B cell (primary cell): ENCODE measurements at regions not wholly inside any gene's neighbourhood (a gene's known extent, or its start where the extent isn't known, plus 50 kb on each side); places are given as distances from the start of the nearest gene placed in this dataset.

Experiments used
- ATAC-seq: fragments of 200-7000 bp; cut with Tn5 transposase; one replicate; pipeline ENCODE4 v1.10.0; 2021; ENCODE audit warnings: low read depth, mild to moderate bottlenecking, moderate number of reproducible peaks, moderate library complexity
- CTCF ChIA-PET: fragments of 350-600 bp; sonication (Branson Sonifier 250); formaldehyde crosslinking; loops from one replicate; lab custom pipeline; 2021; ENCODE audit warnings: antibody characterized with exemption, inconsistent platforms; lab: Charles Lee
- POLR2A ChIA-PET: fragments of 350-600 bp; sonication (Branson Sonifier 250); formaldehyde crosslinking; loops from one replicate; lab custom pipeline; 2021; ENCODE audit warnings: antibody characterized with exemption; lab: Charles Lee
- DNase-seq: peaks from one replicate; pipeline ENCODE4 v3.0.0; 2013
- H2AFZ ChIP-seq: 2 replicates; pipeline ENCODE4 v1.6.1; 2012; ENCODE audit warnings: mild to moderate bottlenecking, low read depth, low read length; ENCODE audit not compliant: insufficient read depth, poor library complexity, severe bottlenecking
- H3K27ac ChIP-seq, 2 donors: 1 replicate in 1 of 2; 2 replicates in 1 of 2; pipeline ENCODE4 v1.5.1; 2012 to 2013; ENCODE audit warnings: low read length in 2 of 2, mild to moderate bottlenecking in 2 of 2, moderate library complexity in 1 of 2
- H3K27me3 ChIP-seq, 4 experiments: fragments of 200-600 bp in 1 of 4; sonication (generic) in 1 of 4; replicated peaks in 1 of 4; 1 replicate in 2 of 4; 2 replicates in 2 of 4; pipeline versions ENCODE4 v1.6.1 to v1.7.0; 2013 to 2016; ENCODE audit warnings: low read length in 3 of 4, mild to moderate bottlenecking in 2 of 4, mixed read lengths in 1 of 4, moderate library complexity in 1 of 4; ENCODE audit not compliant: insufficient read depth in 4 of 4, control insufficient read depth in 3 of 4; ENCODE audit errors: control extremely low read depth in 1 of 4
- H3K36me3 ChIP-seq, 2 experiments: replicated peaks in 1 of 2; 1 replicate in 1 of 2; 2 replicates in 1 of 2; pipeline versions ENCODE4 v1.6.1 to v1.7.1; 2013; ENCODE audit warnings: low read length in 1 of 2; ENCODE audit not compliant: insufficient read depth in 2 of 2, control insufficient read depth in 1 of 2; ENCODE audit errors: control extremely low read depth in 1 of 2, extremely low read depth in 1 of 2
- H3K4me1 ChIP-seq, 2 donors: fragments of 200-600 bp in 1 of 2; sonication (generic) in 1 of 2; 1 replicate in 1 of 2; 2 replicates in 1 of 2; pipeline versions ENCODE4 v1.5.1 to v1.6.1; 2013 to 2017; ENCODE audit warnings: low read length in 2 of 2; ENCODE audit not compliant: control insufficient read depth in 2 of 2, insufficient read depth in 2 of 2
- H3K4me2 ChIP-seq: replicated peaks from 2 replicates; pipeline ENCODE3; 2012; ENCODE audit warnings: mild to moderate bottlenecking, low read depth, low read length; ENCODE audit not compliant: poor library complexity, severe bottlenecking
- H3K4me3 ChIP-seq, 5 experiments: fragments of 200-600 bp in 1 of 5; sonication (generic) in 1 of 5; 1 replicate in 3 of 5; 2 replicates in 2 of 5; pipeline versions ENCODE4 v1.5.1 to v1.7.0; 2011 to 2016; ENCODE audit warnings: low read length in 4 of 5, mild to moderate bottlenecking in 4 of 5, low read depth in 2 of 5, control low read depth in 1 of 5, moderate library complexity in 1 of 5; ENCODE audit not compliant: insufficient read depth in 1 of 5; ENCODE audit errors: control extremely low read depth in 1 of 5, extremely low read depth in 1 of 5
- H3K79me2 ChIP-seq: fragments of 200-600 bp; sonication (generic); one replicate; pipeline ENCODE4 v1.6.0; 2016; ENCODE audit warnings: low read length; ENCODE audit not compliant: control insufficient read depth, insufficient read depth
- H3K9ac ChIP-seq: fragments of 200-600 bp; sonication (generic); 2 replicates; pipeline ENCODE4 v1.6.1; 2017; ENCODE audit warnings: mild to moderate bottlenecking, low read length, moderate library complexity
- H3K9me3 ChIP-seq, 3 donors: one replicate each; pipeline versions ENCODE4 v1.6.1 to v1.7.1; 2013; ENCODE audit warnings: low read length in 2 of 3; ENCODE audit not compliant: control insufficient read depth in 2 of 3, insufficient read depth in 1 of 3; ENCODE audit errors: control extremely low read depth in 1 of 3
- H4K20me1 ChIP-seq: 2 replicates; pipeline ENCODE4 v1.6.0; 2012; ENCODE audit warnings: mild to moderate bottlenecking, low read length; ENCODE audit not compliant: insufficient read depth, control insufficient read depth, poor library complexity, severe bottlenecking
- H3K27ac Mint-ChIP-seq: one replicate; pipeline ENCODE4 v1.8.0; 2021; ENCODE audit warnings: mixed read lengths
- H3K27me3 Mint-ChIP-seq: one replicate; pipeline ENCODE4 v1.8.0; 2021; ENCODE audit warnings: mixed read lengths
- H3K4me1 Mint-ChIP-seq: one replicate; pipeline ENCODE4 v1.8.0; 2021; ENCODE audit warnings: mixed read lengths
- H3K4me3 Mint-ChIP-seq: one replicate; pipeline ENCODE4 v1.8.0; 2021; ENCODE audit warnings: mixed read lengths
- H3K9me3 Mint-ChIP-seq: one replicate; pipeline ENCODE4 v1.8.0; 2022; ENCODE audit warnings: mixed read lengths; ENCODE audit not compliant: insufficient read depth
- EZH2 ChIP-seq: IDR thresholded peaks from 2 replicates; pipeline ENCODE4 v1.6.1; 2012; ENCODE audit warnings: borderline replicate concordance, low read depth, mild to moderate bottlenecking, moderate library complexity, low read length; ENCODE audit not compliant: insufficient read depth, poor library complexity, severe bottlenecking
- WGBS: methylation state at CpG from one replicate; pipeline ENCODE4 v1.1.5; 2013; ENCODE audit warnings: missing lambda C conversion rate; ENCODE audit not compliant: insufficient coverage; 5-methylcytosine and 5-hydroxymethylcytosine counted together
- intact Hi-C: fragments of 100-400 bp; cut with micrococcal nuclease; formaldehyde crosslinking; loops from one replicate; pipeline ENCODE4 v1.10.0; 2022
- TF ChIP-seq, protein P1 (sequence below): fragments of 200-600 bp; IDR thresholded peaks from one replicate; pipeline ENCODE4 v1.8.0; 2022; ENCODE audit warnings: antibody characterized with exemption, mild to moderate bottlenecking

DNA sequence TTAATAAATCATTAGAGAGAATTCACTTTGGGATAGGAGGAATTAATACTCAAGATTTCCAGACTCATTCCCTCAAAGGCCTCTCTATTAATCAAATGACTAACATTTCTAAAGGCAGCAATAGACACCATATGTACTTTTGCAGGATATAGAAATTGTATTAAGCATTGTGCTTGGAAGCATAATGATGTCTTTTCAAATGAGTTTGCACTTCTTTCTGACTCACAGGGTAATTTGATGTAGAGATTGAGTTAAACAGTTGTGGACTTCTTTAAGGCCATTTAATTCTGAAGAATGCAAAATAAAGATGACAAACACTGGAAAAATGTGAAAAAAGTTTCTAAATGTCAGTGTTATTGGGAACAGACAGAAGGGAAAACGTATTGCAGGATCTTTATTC, 63.4 kb upstream of the CSRP2 start:
- H4K20me1 ChIP-seq, result no peaks in the 10 kb centered on the region
- H3K27ac ChIP-seq, result no peak overlapping the region
- ATAC-seq (no peak), DNase-seq (no peak)
- H3K4me3 ChIP-seq, result no peak overlapping the region
- TF ChIP-seq, protein P1, sequence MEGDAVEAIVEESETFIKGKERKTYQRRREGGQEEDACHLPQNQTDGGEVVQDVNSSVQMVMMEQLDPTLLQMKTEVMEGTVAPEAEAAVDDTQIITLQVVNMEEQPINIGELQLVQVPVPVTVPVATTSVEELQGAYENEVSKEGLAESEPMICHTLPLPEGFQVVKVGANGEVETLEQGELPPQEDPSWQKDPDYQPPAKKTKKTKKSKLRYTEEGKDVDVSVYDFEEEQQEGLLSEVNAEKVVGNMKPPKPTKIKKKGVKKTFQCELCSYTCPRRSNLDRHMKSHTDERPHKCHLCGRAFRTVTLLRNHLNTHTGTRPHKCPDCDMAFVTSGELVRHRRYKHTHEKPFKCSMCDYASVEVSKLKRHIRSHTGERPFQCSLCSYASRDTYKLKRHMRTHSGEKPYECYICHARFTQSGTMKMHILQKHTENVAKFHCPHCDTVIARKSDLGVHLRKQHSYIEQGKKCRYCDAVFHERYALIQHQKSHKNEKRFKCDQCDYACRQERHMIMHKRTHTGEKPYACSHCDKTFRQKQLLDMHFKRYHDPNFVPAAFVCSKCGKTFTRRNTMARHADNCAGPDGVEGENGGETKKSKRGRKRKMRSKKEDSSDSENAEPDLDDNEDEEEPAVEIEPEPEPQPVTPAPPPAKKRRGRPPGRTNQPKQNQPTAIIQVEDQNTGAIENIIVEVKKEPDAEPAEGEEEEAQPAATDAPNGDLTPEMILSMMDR, result no peak
- no peak for TF ChIP-seq EZH2
- H3K9ac ChIP-seq, result no peak overlapping the region
- Mint-ChIP-seq H3K27me3 (peaks cover 3% of the 10 kb centered on the region), H3K9me3 (no peaks in the 10 kb centered on the region), H3K27ac (no peak overlapping the region), H3K4me1 (no peaks in the 10 kb centered on the region), H3K4me3 (no peak overlapping the region)
- no peak overlapping the region for H2AFZ ChIP-seq
- no CpG with 5 or more reads among the region's 1 CpG for WGBS
- ChIA-PET POLR2A (no interaction called here), CTCF (no interaction called here)
- H3K27me3 ChIP-seq, result no peaks in the 10 kb centered on the region
- no peaks in the 10 kb centered on the region for H3K4me1 ChIP-seq
- H3K9me3 ChIP-seq, result no peaks in the 10 kb centered on the region
- no peak overlapping the region for H3K4me2 ChIP-seq
- H3K36me3 ChIP-seq, result no peaks in the 10 kb centered on the region
- H3K79me2 ChIP-seq, result no peaks in the 10 kb centered on the region
- intact Hi-C loops, result no loop called here

DNA sequence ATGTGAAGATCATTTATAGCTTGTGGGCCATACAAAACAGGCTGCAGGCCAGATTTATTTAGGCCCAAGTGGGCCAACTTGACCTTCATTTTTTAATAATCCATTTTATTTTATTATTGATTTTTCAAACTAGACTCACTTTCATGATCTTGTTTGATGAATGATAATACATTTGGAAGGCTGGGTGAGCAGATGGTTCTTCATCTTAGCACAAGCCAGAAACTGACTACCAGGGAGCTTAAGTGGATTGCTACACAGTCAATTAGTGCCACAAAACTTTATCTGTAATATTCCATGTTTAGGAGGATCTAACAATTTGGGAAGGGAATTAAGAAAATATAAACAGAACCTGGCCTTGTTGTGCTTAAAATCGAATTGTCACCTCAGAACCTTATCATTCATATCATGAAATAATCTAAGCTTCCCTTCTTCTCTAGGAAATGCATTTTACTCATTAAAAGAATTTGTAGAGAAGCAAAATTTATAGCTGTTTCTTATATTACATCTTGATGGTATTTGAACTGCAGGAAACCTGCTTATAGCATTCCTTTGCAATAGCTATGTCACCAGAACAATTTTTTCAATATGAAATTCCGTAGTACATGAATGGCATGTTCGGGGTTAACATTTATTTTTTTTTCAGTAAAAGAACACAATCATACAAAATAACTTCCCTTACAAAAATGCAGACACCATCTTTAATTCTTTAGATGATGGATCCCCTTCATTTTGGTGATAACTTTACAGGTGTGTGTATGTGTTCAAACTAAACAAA, 62.0 kb upstream of the CSRP2 start:
- ATAC-seq, result no peak
- TF ChIP-seq EZH2, result no peak
- TF ChIP-seq, protein P1, result no peak
- H3K9me3 ChIP-seq, result no peaks in the 10 kb centered on the region
- Mint-ChIP-seq H3K4me3 (no peak overlapping the region), H3K9me3 (no peaks in the 10 kb centered on the region), H3K27me3 (peaks cover 3% of the 10 kb centered on the region), H3K4me1 (no peaks in the 10 kb centered on the region), H3K27ac (no peak overlapping the region)
- no peak overlapping the region for H3K27ac ChIP-seq
- H3K27me3 ChIP-seq, result no peaks in the 10 kb centered on the region
- H2AFZ ChIP-seq, result no peak overlapping the region
- no peak for DNase-seq
- H3K4me2 ChIP-seq, result no peak overlapping the region
- no peak overlapping the region for H3K4me3 ChIP-seq
- intact Hi-C loops, result no loop called here
- CTCF ChIA-PET, result no interaction called here
- no peaks in the 10 kb centered on the region for H3K4me1 ChIP-seq
- H4K20me1 ChIP-seq, result no peaks in the 10 kb centered on the region
- H3K9ac ChIP-seq, result no peak overlapping the region
- no peaks in the 10 kb centered on the region for H3K79me2 ChIP-seq
- POLR2A ChIA-PET, result no interaction called here
- no peaks in the 10 kb centered on the region for H3K36me3 ChIP-seq
- WGBS, result no CpG with 5 or more reads among the region's 3 CpGs
